Gastroesophageal sphincter (tissue), 3 donors: ENCODE measurements at regions not wholly inside any gene's neighbourhood (a gene's known extent, or its start where the extent isn't known, plus 50 kb on each side); places are given as distances from the start of the nearest gene placed in this dataset.

ENCODE experiments used
- POLR2A ChIP-seq, 2 donors: fragments of 450-650 bp; IDR thresholded peaks; one replicate each; pipeline ENCODE4 v1.6.1; 2017; ENCODE audit warnings: antibody characterized with exemption in 2 of 2, mild to moderate bottlenecking in 2 of 2, moderate library complexity in 1 of 2
- TF ChIP-seq, protein P1 (sequence below), 4 experiments: fragments of 200-600 bp in 2 of 4; fragments of 450-650 bp in 2 of 4; sonication (generic) in 1 of 4; IDR thresholded peaks; one replicate each; pipeline ENCODE4 v1.5.1; 2017 to 2019; ENCODE audit warnings: antibody characterized with exemption in 4 of 4, mild to moderate bottlenecking in 2 of 4, moderate library complexity in 2 of 4

DNA sequence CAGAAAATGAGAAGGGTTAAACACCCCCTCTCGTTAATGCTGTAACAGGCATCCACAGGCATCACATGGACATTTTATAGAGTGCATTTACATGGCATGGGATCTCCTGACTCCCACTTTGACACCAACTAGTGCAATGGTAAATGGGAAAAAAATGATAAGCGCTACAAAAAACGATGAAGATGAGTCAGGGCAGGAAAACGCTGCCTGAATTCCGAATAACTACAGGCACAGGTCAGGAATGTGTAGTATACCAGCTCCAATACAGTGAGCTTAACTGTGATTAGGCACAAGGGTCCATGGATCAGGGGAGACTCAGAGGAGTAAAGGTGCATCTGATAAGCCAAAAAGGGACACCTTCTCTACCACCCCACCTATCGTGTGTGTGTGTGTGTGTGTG, 223.6 kb downstream of the FOXO1 start:
- TF ChIP-seq, protein P1, sequence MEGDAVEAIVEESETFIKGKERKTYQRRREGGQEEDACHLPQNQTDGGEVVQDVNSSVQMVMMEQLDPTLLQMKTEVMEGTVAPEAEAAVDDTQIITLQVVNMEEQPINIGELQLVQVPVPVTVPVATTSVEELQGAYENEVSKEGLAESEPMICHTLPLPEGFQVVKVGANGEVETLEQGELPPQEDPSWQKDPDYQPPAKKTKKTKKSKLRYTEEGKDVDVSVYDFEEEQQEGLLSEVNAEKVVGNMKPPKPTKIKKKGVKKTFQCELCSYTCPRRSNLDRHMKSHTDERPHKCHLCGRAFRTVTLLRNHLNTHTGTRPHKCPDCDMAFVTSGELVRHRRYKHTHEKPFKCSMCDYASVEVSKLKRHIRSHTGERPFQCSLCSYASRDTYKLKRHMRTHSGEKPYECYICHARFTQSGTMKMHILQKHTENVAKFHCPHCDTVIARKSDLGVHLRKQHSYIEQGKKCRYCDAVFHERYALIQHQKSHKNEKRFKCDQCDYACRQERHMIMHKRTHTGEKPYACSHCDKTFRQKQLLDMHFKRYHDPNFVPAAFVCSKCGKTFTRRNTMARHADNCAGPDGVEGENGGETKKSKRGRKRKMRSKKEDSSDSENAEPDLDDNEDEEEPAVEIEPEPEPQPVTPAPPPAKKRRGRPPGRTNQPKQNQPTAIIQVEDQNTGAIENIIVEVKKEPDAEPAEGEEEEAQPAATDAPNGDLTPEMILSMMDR (IDR thresholded peaks at IDR 0.05): no peak
- TF ChIP-seq POLR2A (IDR thresholded peaks at IDR 0.05): no peak
